Mucosa of descending colon (tissue), 3 donors: ENCODE measurements at regions not wholly inside any gene's neighbourhood (a gene's known extent, or its start where the extent isn't known, plus 50 kb on each side); places are given as distances from the start of the nearest gene placed in this dataset.

Experiments
- ATAC-seq: fragments of 200-7000 bp; cut with Tn5 transposase; one replicate; pipeline ENCODE4 v1.9.1; 2020; ENCODE audit warnings: mild to moderate bottlenecking, moderate library complexity
- DNase-seq, 3 donors: peaks; one replicate each; pipeline ENCODE4 v3.0.0-alpha.2; 2020
- H3K36me3 ChIP-seq: fragments of 200-600 bp; one replicate; pipeline ENCODE4 v1.8.0; 2021; ENCODE audit warnings: low read depth, mild to moderate bottlenecking
- H3K4me1 ChIP-seq: fragments of 200-600 bp; one replicate; pipeline ENCODE4 v1.8.0; 2021; ENCODE audit warnings: low read depth, mild to moderate bottlenecking
- H3K4me3 ChIP-seq: fragments of 200-600 bp; one replicate; pipeline ENCODE4 v1.8.0; 2021; ENCODE audit warnings: mild to moderate bottlenecking
- H3K9me3 ChIP-seq: fragments of 200-600 bp; one replicate; pipeline ENCODE4 v1.8.0; 2021; ENCODE audit warnings: mild to moderate bottlenecking
- intact Hi-C, 2 donors: fragments of 100-400 bp; cut with DNase I in 1 of 2; cut with micrococcal nuclease in 1 of 2; formaldehyde crosslinking; loops; one replicate each; pipeline versions ENCODE4 v1.11.0 to v1.11.1; 2022; cut with DNase I, micrococcal nuclease
- TF ChIP-seq, protein P1 (sequence below): fragments of 200-600 bp; IDR thresholded peaks from one replicate; pipeline ENCODE4 v1.8.0; 2022; ENCODE audit warnings: antibody characterized with exemption, mild to moderate bottlenecking
- donor health status: DM: no; HTN: no; CAD: no; lungs with moderate emphysema.
- donor health status: DM: no; HTN: no; CAD: no.
- donor health status: DM: no; HTN: yes; CAD: no.

DNA sequence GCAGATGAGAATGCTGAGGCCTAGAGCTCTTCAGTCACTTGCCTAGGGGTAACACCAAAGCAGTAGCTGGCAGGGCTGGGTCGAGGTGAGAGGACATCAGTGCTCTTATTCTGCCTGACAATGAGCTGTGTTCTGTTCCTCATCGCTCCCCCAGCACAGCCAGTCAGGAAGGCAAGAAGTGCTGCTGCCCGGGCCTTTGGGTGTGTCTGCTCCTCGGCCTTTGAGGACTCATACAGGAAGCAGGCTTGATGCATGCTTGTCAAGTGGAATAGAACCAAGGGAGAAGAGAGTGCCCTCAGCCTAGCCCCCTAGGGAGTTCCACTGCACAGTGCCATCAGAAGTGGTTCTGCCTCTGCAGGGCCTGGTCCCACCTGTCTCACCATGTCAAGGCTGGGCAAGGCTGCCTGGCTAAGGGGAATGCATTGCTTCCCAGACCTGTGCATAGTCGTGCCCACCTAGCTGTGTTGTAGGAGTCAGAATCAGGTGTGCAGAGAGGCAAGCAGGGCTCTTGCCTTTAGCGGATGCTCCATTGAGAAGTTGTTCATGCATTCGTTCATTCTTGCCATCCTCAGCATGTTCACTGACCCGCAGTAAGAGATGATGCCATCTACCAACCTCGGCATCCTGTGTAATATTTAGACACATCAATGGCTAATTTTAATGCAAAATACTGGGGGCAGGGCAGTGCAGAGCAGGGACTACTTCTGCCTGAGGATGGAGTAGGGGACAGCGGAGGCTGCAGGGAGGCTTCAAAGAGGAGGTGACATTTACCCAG lies 156.6 kb downstream of the RPS24 start:
- no peak for ATAC-seq
- intact Hi-C loops: no loop called here
- Histone ChIP-seq H3K9me3 (peaks cover 8% of the 10 kb centered on the region), H3K36me3 (no peaks in the 10 kb centered on the region), H3K4me3 (no peak overlapping the region), H3K4me1 (no peaks in the 10 kb centered on the region)
- TF ChIP-seq, protein P1, sequence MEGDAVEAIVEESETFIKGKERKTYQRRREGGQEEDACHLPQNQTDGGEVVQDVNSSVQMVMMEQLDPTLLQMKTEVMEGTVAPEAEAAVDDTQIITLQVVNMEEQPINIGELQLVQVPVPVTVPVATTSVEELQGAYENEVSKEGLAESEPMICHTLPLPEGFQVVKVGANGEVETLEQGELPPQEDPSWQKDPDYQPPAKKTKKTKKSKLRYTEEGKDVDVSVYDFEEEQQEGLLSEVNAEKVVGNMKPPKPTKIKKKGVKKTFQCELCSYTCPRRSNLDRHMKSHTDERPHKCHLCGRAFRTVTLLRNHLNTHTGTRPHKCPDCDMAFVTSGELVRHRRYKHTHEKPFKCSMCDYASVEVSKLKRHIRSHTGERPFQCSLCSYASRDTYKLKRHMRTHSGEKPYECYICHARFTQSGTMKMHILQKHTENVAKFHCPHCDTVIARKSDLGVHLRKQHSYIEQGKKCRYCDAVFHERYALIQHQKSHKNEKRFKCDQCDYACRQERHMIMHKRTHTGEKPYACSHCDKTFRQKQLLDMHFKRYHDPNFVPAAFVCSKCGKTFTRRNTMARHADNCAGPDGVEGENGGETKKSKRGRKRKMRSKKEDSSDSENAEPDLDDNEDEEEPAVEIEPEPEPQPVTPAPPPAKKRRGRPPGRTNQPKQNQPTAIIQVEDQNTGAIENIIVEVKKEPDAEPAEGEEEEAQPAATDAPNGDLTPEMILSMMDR: no peak
- DNase-seq: no peak

DNA sequence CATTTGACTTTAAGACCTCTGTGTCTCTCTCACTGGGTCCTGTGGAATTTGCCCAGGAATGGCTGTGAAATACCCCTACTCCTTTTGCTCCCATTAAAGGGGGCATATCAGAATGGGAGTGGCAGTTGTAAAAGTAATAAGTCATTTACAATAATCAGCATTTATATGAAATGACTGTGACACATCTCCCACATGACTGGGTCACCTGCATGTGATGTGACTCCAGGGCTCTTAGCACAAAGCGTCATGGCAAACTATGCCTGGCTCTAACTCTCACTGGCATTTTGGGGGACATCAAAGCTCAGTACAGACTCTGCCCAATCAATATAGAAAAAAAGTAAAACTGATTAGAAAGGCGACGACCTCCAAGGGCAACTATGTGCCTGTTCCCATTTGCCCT lies 157.6 kb downstream of the RPS24 start:
- no peak for ATAC-seq
- intact Hi-C loops: no loop called here
- peaks cover 8% of the 10 kb centered on the region for H3K9me3 ChIP-seq
- DNase-seq: no peak
- TF ChIP-seq, protein P1: no peak
- no peaks in the 10 kb centered on the region for H3K36me3 ChIP-seq
- no peaks in the 10 kb centered on the region for H3K4me1 ChIP-seq
- no peak overlapping the region for H3K4me3 ChIP-seq

DNA sequence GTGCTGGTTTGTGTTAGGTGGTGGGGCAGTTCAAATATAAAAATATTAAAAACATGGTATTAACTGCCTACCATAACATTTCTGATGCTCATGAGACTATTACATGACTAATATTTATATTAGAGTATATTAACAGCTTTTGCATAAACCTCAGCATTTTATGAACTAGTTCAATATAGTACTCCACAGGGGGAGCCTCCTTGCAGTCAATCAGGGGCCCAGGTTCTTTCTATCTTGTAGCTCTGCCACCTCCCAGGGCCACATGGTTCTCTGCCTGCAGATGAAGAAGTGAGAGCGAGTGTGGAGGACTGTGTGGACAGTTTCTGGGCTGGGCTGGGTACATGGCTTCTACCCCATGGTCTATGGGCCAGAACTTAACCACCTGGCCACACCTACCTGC lies 159.5 kb downstream of the RPS24 start:
- TF ChIP-seq, protein P1: no peak
- H3K36me3 ChIP-seq: no peaks in the 10 kb centered on the region
- H3K4me1 ChIP-seq: no peaks in the 10 kb centered on the region
- ATAC-seq (no peak), DNase-seq (no peak)
- peaks cover 8% of the 10 kb centered on the region for H3K9me3 ChIP-seq
- H3K4me3 ChIP-seq: no peak overlapping the region
- intact Hi-C loops: no loop called here

DNA sequence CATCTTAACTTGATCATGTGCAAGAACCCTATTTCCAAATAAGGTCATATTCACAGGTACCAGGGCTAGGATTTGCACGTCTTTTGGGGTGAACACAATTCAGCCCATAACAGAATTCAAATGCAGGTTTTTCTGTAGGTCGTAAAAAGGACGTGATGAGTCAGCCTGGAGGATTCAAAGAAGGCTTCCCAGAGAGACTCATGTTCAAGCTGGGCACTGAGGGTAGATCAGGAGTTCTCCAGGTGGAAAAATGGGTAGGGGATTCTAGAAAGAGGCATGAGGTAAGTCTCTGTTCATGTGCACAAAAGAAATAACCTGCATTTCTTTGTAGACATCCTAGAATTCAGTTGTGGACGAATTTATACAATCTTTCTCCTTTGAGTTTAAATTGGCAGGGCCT lies 160.4 kb downstream of the RPS24 start:
- DNase-seq (no peak), ATAC-seq (no peak)
- intact Hi-C loops: no loop called here

DNA sequence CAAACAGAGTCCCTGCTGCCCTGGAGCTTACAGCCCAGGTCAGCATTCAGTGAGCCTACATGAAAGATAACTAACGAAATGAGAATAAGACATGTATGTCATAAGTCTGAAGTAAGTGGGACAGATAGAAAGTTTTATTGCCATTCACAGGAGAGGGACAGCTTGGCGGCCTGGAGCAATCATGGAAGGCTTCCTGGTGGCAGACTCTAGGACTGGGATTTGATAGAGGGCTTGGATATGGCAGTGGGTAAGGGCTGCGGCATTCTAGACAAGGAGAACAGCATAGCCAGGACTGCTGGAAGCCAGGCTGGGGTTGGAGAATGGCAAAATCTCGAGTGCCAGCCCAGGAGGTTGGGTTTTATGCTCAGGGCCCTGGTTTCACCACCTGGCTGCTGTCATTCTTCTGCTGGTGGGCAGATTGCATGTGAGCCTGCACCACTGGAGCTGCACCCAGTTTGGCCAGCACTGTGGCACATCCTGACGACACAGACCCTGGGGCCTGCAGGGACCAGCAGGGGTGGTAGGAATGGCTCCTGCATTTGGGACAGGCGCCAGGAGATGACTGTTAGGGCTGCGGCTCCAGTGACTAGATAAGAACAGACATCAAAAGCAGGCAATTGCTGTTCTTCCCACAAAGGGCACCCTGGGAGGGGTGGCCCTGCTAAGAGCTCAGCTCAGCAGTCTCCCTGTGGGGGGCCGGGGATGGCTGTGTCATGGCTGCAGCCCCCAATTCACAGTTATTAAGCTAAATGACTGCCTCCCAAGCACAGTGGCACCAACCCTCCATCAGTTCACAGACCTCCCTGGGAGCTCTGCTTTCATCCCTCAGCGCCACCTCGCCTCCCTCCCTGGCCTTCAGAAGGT lies 161.1 kb downstream of the RPS24 start:
- no peak for ATAC-seq

More for the DNA sequence above, 160.4 kb downstream of the RPS24 start:
- Histone ChIP-seq H3K4me1 (no peaks in the 10 kb centered on the region), H3K9me3 (peaks cover 8% of the 10 kb centered on the region), H3K36me3 (no peaks in the 10 kb centered on the region), H3K4me3 (no peak overlapping the region)
- TF ChIP-seq, protein P1: no peak

More for the DNA sequence above, 161.1 kb downstream of the RPS24 start:
- Histone ChIP-seq H3K4me1 (no peaks in the 10 kb centered on the region), H3K4me3 (no peak overlapping the region), H3K9me3 (peaks cover 8% of the 10 kb centered on the region), H3K36me3 (no peaks in the 10 kb centered on the region)
- intact Hi-C loops: no loop called here
- TF ChIP-seq, protein P1: no peak
- DNase-seq: no peak
